Testis (tissue), 2 donors: ENCODE measurements at regions not wholly inside any gene's neighbourhood (a gene's known extent, or its start where the extent isn't known, plus 50 kb on each side); places are given as distances from the start of the nearest gene placed in this dataset.

Experiments
- POLR2A ChIP-seq: fragments of 450-650 bp; IDR thresholded peaks from one replicate; pipeline ENCODE4 v1.6.1; 2017; ENCODE audit warnings: antibody characterized with exemption, mild to moderate bottlenecking, moderate library complexity
- TF ChIP-seq, protein P1 (sequence below), 3 experiments: fragments of 450-650 bp in 2 of 3; fragments of 200-600 bp in 1 of 3; sonication (generic) in 1 of 3; IDR thresholded peaks; one replicate each; pipeline ENCODE4 v1.5.1; 2016 to 2019; ENCODE audit warnings: antibody characterized with exemption in 3 of 3, mild to moderate bottlenecking in 2 of 3, moderate library complexity in 1 of 3

- TF ChIP-seq, protein P1, sequence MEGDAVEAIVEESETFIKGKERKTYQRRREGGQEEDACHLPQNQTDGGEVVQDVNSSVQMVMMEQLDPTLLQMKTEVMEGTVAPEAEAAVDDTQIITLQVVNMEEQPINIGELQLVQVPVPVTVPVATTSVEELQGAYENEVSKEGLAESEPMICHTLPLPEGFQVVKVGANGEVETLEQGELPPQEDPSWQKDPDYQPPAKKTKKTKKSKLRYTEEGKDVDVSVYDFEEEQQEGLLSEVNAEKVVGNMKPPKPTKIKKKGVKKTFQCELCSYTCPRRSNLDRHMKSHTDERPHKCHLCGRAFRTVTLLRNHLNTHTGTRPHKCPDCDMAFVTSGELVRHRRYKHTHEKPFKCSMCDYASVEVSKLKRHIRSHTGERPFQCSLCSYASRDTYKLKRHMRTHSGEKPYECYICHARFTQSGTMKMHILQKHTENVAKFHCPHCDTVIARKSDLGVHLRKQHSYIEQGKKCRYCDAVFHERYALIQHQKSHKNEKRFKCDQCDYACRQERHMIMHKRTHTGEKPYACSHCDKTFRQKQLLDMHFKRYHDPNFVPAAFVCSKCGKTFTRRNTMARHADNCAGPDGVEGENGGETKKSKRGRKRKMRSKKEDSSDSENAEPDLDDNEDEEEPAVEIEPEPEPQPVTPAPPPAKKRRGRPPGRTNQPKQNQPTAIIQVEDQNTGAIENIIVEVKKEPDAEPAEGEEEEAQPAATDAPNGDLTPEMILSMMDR (IDR thresholded peaks at IDR 0.05) = no peak
- TF ChIP-seq POLR2A = no peak
Observed at GRCh38 chr1:30334767-30335166, 388.6 kb downstream of the MATN1 start.
